H9 (cell line): ENCODE measurements at regions not wholly inside any gene's neighbourhood (a gene's known extent, or its start where the extent isn't known, plus 50 kb on each side); places are given as distances from the start of the nearest gene placed in this dataset.
A peak's percentile ranks its signal among the peaks of the same experiment; 100 is the strongest.

ENCODE experiments used
- DNase-seq: peaks from one replicate; pipeline ENCODE4 v3.0.0-alpha.2; 2017
- H2AFZ ChIP-seq: one replicate; pipeline ENCODE4 v1.6.1; 2013; ENCODE audit warnings: mild to moderate bottlenecking, low read length, control low read depth, moderate library complexity
- H2AK5ac ChIP-seq: 2 replicates; pipeline ENCODE4 v1.6.1; 2013; ENCODE audit warnings: low read length, control low read depth, mixed read lengths; ENCODE audit not compliant: insufficient read length
- H2BK120ac ChIP-seq: one replicate; pipeline ENCODE4 v1.6.1; 2013; ENCODE audit warnings: low read depth, mild to moderate bottlenecking, low read length, control low read depth, inconsistent platforms; ENCODE audit not compliant: poor library complexity, severe bottlenecking
- H2BK12ac ChIP-seq: 2 replicates; pipeline ENCODE4 v1.6.1; 2013; ENCODE audit warnings: low read length, control low read depth, mixed read lengths, low read depth; ENCODE audit not compliant: insufficient read length
- H2BK15ac ChIP-seq: 2 replicates; pipeline ENCODE4 v1.6.1; 2013; ENCODE audit warnings: low read depth, low read length, control low read depth
- H2BK20ac ChIP-seq: one replicate; pipeline ENCODE4 v1.6.1; 2013; ENCODE audit warnings: low read depth, mild to moderate bottlenecking, low read length, control low read depth, inconsistent platforms; ENCODE audit not compliant: poor library complexity, severe bottlenecking
- H2BK5ac ChIP-seq: 2 replicates; pipeline ENCODE4 v1.6.1; 2013; ENCODE audit warnings: low read length, control low read depth, mixed read lengths; ENCODE audit not compliant: insufficient read length
- H3K14ac ChIP-seq: 2 replicates; pipeline ENCODE4 v1.6.1; 2013; ENCODE audit warnings: low read length, control low read depth; ENCODE audit not compliant: insufficient read depth
- H3K18ac ChIP-seq: 2 replicates; pipeline ENCODE4 v1.6.1; 2013; ENCODE audit warnings: low read depth, mild to moderate bottlenecking, mixed read lengths, low read length, control low read depth; ENCODE audit not compliant: insufficient read length
- H3K23ac ChIP-seq: 2 replicates; pipeline ENCODE4 v1.6.1; 2013; ENCODE audit warnings: low read length, control low read depth, mixed read lengths, low read depth; ENCODE audit not compliant: insufficient read length
- H3K23me2 ChIP-seq: 2 replicates; pipeline ENCODE4 v1.6.1; 2013; ENCODE audit warnings: low read depth, mild to moderate bottlenecking, mixed read lengths, low read length, control low read depth; ENCODE audit not compliant: insufficient read length, poor library complexity, severe bottlenecking
- H3K27ac ChIP-seq: 2 replicates; pipeline ENCODE4 v1.5.1; 2013; ENCODE audit warnings: low read length, control low read depth, mixed read lengths, low read depth; ENCODE audit not compliant: insufficient read length
- H3K27me3 ChIP-seq: 2 replicates; pipeline ENCODE4 v1.6.1; 2013; ENCODE audit warnings: low read length, control low read depth, inconsistent platforms; ENCODE audit not compliant: insufficient read depth
- H3K4ac ChIP-seq: 2 replicates; pipeline ENCODE4 v1.6.1; 2013; ENCODE audit warnings: low read depth, mild to moderate bottlenecking, control low read depth, inconsistent platforms, low read length, moderate library complexity
- H3K4me1 ChIP-seq: 2 replicates; pipeline ENCODE4 v1.6.1; 2013; ENCODE audit warnings: low read length, control low read depth, inconsistent platforms; ENCODE audit not compliant: insufficient read depth
- H3K4me2 ChIP-seq: 2 replicates; pipeline ENCODE4 v1.6.1; 2013; ENCODE audit warnings: low read length, control low read depth, mixed read lengths; ENCODE audit not compliant: insufficient read length, insufficient read depth
- H3K56ac ChIP-seq: 2 replicates; pipeline ENCODE4 v1.6.1; 2013; ENCODE audit warnings: low read depth, mild to moderate bottlenecking, mixed read lengths, low read length, control low read depth; ENCODE audit not compliant: insufficient read length
- H3K79me1 ChIP-seq: 2 replicates; pipeline ENCODE4 v1.6.1; 2013; ENCODE audit warnings: low read depth, mild to moderate bottlenecking, moderate library complexity, low read length, control low read depth, inconsistent platforms; ENCODE audit not compliant: insufficient read depth, poor library complexity, severe bottlenecking
- H3K79me2 ChIP-seq: 2 replicates; pipeline ENCODE4 v1.6.1; 2013; ENCODE audit warnings: low read length, control low read depth, inconsistent platforms; ENCODE audit not compliant: insufficient read depth
- H3K9ac ChIP-seq: 2 replicates; pipeline ENCODE4 v1.6.1; 2013; ENCODE audit warnings: low read length, control low read depth, mixed read lengths; ENCODE audit not compliant: insufficient read length; ENCODE audit errors: extremely low read depth
- H3K9me3 ChIP-seq: one replicate; pipeline ENCODE4 v1.6.1; 2013; ENCODE audit warnings: low read depth, low read length, inconsistent platforms; ENCODE audit not compliant: control insufficient read depth
- H3T11ph ChIP-seq: one replicate; pipeline ENCODE4 v1.6.1; 2013; ENCODE audit warnings: mild to moderate bottlenecking, low read length, control low read depth, inconsistent platforms
- H4K20me1 ChIP-seq: one replicate; pipeline ENCODE4 v1.6.1; 2013; ENCODE audit not compliant: control insufficient read depth, insufficient read length, insufficient read depth
- H4K5ac ChIP-seq: 2 replicates; pipeline ENCODE4 v1.6.1; 2013; ENCODE audit warnings: low read depth, mild to moderate bottlenecking, mixed read lengths, low read length, control low read depth; ENCODE audit not compliant: insufficient read length
- H4K8ac ChIP-seq: replicated peaks from 2 replicates; pipeline ENCODE4 v1.6.1; 2013; ENCODE audit warnings: low read length, control low read depth, mixed read lengths, low read depth; ENCODE audit not compliant: insufficient read length
- H4K91ac ChIP-seq: 2 replicates; pipeline ENCODE4 v1.6.1; 2013; ENCODE audit warnings: low read depth, mild to moderate bottlenecking, moderate library complexity, mixed read lengths, low read length, control low read depth; ENCODE audit not compliant: insufficient read length
- H3K27ac Mint-ChIP-seq, 3 experiments: 2 replicates in 2 of 3; 3 replicates in 1 of 3; pipeline ENCODE4 v1.8.0; 2020 to 2021; ENCODE audit warnings: mixed read lengths in 3 of 3, mild to moderate bottlenecking in 1 of 3, moderate library complexity in 1 of 3
- H3K27me3 Mint-ChIP-seq: 2 replicates; pipeline ENCODE4 v1.8.0; 2021; ENCODE audit warnings: low read depth, mild to moderate bottlenecking, moderate library complexity, mixed read lengths
- H3K36me3 Mint-ChIP-seq, 3 experiments: 2 replicates in 2 of 3; 3 replicates in 1 of 3; pipeline ENCODE4 v1.8.0; 2020 to 2021; ENCODE audit warnings: low read depth in 3 of 3, mixed read lengths in 3 of 3; ENCODE audit not compliant: insufficient read depth in 1 of 3
- H3K4me1 Mint-ChIP-seq, 2 experiments: 2 replicates each; pipeline ENCODE4 v1.8.0; 2020; ENCODE audit warnings: mixed read lengths in 2 of 2
- H3K4me3 Mint-ChIP-seq, 2 experiments: 2 replicates in 1 of 2; 3 replicates in 1 of 2; pipeline ENCODE4 v1.8.0; 2020 to 2021; ENCODE audit warnings: mild to moderate bottlenecking in 2 of 2, mixed read lengths in 2 of 2, moderate library complexity in 1 of 2
- H3K9me3 Mint-ChIP-seq, 2 experiments: 2 replicates in 1 of 2; 3 replicates in 1 of 2; pipeline ENCODE4 v1.8.0; 2020; ENCODE audit warnings: mild to moderate bottlenecking in 2 of 2, mixed read lengths in 2 of 2, moderate library complexity in 1 of 2
- WGBS: extraction: QIAGEN DNeasy Blood & Tissue Kit; methylation state at CpG from one replicate; pipeline ENCODE4 v1.1.7; 2013; ENCODE audit warnings: missing lambda C conversion rate, low lambda C conversion rate, mixed read lengths; ENCODE audit not compliant: insufficient read length; ENCODE audit errors: extremely low coverage; 5-methylcytosine and 5-hydroxymethylcytosine counted together
- TF ChIP-seq, protein P1 (sequence below): fragments of 200-600 bp; sonication (generic); conservative IDR thresholded peaks from 3 replicates; pipeline ENCODE4 v1.8.0; 2021; ENCODE audit warnings: antibody characterized with exemption, mild to moderate bottlenecking

DNA sequence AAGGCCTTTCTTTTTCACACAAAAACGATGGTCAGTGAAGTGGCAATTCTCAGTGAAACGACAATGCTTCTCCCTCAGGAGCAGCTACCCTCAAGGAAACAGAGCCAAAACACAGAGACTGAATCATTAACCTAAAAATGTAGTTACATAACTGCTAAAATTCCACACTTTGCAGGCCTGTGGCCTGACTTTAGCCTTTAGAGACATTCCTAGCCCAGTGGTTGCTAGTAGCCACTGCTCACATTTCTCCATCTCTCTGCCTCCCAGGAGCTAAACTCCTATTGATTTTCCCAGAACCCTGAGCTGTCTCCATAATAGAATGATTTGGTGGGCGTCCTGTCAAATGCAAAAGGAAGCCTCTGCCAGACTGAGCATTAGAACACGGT lies 630.1 kb upstream of the KCNMB2 start:
- no CpG with 5 or more reads among the region's 4 CpGs for WGBS

More for the DNA sequence above, 630.1 kb upstream of the KCNMB2 start:
- H3K27me3 Mint-ChIP-seq, result no peaks in the 10 kb centered on the region
- H3K27ac Mint-ChIP-seq, result peak overlapping the region in 1 of 3 experiments; percentile 80; a peak in 2 of 7 replicates
- Histone ChIP-seq H3K14ac (no peak overlapping the region), H2AK5ac (no peak overlapping the region), H2BK12ac (no peak overlapping the region), H3K23me2 (no peaks in the 10 kb centered on the region), H2AFZ (no peak overlapping the region), H3K9me3 (no peaks in the 10 kb centered on the region), H3K27ac (no peak overlapping the region), H3K79me1 (no peaks in the 10 kb centered on the region), H3K4me2 (no peak overlapping the region), H3K9ac (no peak overlapping the region), H2BK120ac (no peak overlapping the region), H2BK20ac (no peak overlapping the region), H3K56ac (no peak overlapping the region), H3K4ac (no peak overlapping the region), H3K27me3 (no peaks in the 10 kb centered on the region), H3K79me2 (no peaks in the 10 kb centered on the region; the same call in 1 of the 2 replicates), H4K20me1 (no peaks in the 10 kb centered on the region), H2BK5ac (no peak overlapping the region), H3T11ph (no peak overlapping the region), H4K8ac (no peak overlapping the region), H2BK15ac (no peak overlapping the region), H3K4me1 (no peaks in the 10 kb centered on the region), H3K18ac (no peak overlapping the region), H3K23ac (no peak overlapping the region), H4K91ac (no peak overlapping the region), H4K5ac (no peak overlapping the region)
- no peaks in the 10 kb centered on the region for H3K9me3 Mint-ChIP-seq
- H3K4me1 Mint-ChIP-seq, result peaks cover 8% of the 10 kb centered on the region in 2 experiments; a peak in 3 of 4 replicates
- no peak for DNase-seq
- TF ChIP-seq, protein P1, sequence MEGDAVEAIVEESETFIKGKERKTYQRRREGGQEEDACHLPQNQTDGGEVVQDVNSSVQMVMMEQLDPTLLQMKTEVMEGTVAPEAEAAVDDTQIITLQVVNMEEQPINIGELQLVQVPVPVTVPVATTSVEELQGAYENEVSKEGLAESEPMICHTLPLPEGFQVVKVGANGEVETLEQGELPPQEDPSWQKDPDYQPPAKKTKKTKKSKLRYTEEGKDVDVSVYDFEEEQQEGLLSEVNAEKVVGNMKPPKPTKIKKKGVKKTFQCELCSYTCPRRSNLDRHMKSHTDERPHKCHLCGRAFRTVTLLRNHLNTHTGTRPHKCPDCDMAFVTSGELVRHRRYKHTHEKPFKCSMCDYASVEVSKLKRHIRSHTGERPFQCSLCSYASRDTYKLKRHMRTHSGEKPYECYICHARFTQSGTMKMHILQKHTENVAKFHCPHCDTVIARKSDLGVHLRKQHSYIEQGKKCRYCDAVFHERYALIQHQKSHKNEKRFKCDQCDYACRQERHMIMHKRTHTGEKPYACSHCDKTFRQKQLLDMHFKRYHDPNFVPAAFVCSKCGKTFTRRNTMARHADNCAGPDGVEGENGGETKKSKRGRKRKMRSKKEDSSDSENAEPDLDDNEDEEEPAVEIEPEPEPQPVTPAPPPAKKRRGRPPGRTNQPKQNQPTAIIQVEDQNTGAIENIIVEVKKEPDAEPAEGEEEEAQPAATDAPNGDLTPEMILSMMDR, result no peak
- no peaks in the 10 kb centered on the region for H3K36me3 Mint-ChIP-seq
- no peak overlapping the region for H3K4me3 Mint-ChIP-seq
